Fibroblast of the aortic adventitia (primary cell): ENCODE measurements at regions not wholly inside any gene's neighbourhood (a gene's known extent, or its start where the extent isn't known, plus 50 kb on each side); places are given as distances from the start of the nearest gene placed in this dataset.
A peak's percentile ranks its signal among the peaks of the same experiment; 100 is the strongest.

Source experiments
- DNase-seq: peaks from one replicate; pipeline ENCODE4 v3.0.0-alpha.2; 2010; ENCODE audit warnings: low read depth
- H3K4me3 ChIP-seq: 2 replicates; pipeline ENCODE4 v1.5.1; 2011; ENCODE audit warnings: low read depth, mild to moderate bottlenecking, control low read depth, low read length, moderate library complexity
- TF ChIP-seq, protein P1 (sequence below): IDR thresholded peaks from 2 replicates; pipeline ENCODE4 v1.5.1; 2011; ENCODE audit warnings: mild to moderate bottlenecking, low read length, control low read depth, inconsistent platforms; ENCODE audit not compliant: insufficient read depth

DNA sequence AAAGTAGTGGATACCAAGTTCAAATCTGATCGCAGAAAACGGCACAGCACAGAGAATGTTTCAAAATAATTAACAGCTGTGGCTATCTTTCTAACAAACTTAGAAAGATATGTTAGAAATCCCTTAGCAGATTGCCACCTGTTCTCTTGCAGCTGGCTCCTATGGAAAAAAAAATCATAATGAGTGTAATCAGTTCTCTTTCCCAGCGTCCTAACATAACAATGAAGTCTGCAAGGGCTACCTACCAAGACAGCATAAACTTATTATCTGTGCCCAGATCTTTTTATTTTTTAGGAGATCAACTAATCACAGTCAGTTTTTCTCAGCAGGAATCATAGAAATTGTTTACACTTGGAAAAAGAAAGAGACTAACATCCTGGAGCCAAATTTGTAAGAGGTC, 358.6 kb upstream of the FOXG1 start:
- H3K4me3 ChIP-seq = no peak overlapping the region
- DNase-seq = no peak
- TF ChIP-seq, protein P1, sequence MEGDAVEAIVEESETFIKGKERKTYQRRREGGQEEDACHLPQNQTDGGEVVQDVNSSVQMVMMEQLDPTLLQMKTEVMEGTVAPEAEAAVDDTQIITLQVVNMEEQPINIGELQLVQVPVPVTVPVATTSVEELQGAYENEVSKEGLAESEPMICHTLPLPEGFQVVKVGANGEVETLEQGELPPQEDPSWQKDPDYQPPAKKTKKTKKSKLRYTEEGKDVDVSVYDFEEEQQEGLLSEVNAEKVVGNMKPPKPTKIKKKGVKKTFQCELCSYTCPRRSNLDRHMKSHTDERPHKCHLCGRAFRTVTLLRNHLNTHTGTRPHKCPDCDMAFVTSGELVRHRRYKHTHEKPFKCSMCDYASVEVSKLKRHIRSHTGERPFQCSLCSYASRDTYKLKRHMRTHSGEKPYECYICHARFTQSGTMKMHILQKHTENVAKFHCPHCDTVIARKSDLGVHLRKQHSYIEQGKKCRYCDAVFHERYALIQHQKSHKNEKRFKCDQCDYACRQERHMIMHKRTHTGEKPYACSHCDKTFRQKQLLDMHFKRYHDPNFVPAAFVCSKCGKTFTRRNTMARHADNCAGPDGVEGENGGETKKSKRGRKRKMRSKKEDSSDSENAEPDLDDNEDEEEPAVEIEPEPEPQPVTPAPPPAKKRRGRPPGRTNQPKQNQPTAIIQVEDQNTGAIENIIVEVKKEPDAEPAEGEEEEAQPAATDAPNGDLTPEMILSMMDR = no peak

DNA sequence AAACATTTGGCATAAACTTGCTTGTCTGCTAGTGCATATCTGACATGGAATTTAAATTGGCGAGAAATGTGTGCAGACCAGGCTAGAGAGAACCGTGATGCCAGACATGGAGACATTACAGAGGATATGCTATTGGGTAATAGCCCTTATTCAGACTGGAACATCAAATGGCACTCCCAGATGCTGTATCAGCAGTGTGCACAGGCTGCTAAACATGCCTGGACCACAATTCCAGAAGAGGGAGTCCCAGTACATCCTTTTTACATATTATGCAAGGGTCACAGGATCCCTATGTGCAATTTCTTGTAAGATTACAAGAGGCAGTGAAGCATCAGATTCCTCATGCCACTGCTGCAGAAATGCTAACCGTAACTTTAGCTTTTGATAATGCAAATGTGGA, 354.5 kb upstream of the FOXG1 start:
- peak; percentile 33 for DNase-seq
- TF ChIP-seq, protein P1 = no peak
- no peak overlapping the region for H3K4me3 ChIP-seq

DNA sequence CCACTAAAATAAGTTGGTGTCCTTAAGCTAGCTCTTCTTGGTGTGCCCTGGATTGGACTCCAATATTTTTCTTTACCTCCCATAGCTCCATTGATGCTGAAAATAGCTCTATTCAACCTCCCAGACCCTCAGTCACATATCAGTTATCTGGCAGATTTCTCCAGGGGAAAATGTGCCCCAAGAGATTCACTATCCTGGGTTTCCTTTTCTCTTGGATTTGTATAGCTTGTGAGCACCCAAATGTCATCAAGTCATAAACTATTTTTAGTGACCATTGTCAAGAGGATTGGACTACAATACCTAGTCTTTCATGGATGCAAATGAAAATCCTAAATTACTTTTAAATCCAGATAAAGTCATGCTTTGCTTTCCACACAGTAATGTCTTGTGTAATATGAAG, 339.6 kb upstream of the FOXG1 start:
- DNase-seq = no peak
- no peak overlapping the region for H3K4me3 ChIP-seq
- TF ChIP-seq, protein P1 = no peak

DNA sequence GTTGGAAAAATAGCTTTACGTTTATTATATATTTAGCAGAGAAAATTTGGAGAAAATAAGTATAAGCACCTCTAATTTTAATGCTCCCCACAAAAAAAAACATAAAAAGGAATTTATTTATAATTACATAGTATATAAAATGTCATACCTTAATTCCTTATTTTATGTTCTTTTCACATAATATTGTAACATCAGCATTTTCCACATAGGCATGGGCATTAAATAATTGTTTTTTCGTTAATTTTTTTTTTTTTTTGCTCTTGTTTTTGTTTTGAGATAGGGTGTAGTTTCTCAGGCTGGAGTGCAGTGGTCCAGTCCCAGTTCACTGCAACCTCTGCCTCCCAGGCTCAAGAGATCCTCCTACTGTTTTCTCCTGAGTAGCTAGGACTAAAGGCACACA, 329.8 kb upstream of the FOXG1 start:
- TF ChIP-seq, protein P1 = no peak
- no peak overlapping the region for H3K4me3 ChIP-seq

DNA sequence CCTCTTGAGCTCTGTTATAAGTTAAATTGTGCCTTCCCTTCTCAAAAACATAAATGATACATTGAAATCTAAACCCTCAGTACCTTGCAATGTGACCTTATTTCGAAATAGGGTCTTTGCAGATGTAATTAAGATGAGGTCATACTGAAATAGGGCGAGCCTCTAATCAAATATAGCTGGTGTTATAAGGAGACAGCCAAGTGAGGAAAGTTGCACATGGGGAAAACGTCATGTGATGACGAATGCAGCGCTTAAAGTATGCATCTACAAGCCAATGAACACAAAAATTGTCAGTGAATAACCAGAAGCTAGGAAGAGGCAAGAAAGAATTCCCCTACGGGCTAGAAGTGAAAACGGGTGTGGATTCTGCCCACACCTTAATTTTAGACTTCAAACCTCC, 305.2 kb upstream of the FOXG1 start:
- no peak overlapping the region for H3K4me3 ChIP-seq
- TF ChIP-seq, protein P1 = no peak
- peak; percentile 30 for DNase-seq

More for the DNA sequence above, 329.8 kb upstream of the FOXG1 start:
- no peak for DNase-seq

DNA sequence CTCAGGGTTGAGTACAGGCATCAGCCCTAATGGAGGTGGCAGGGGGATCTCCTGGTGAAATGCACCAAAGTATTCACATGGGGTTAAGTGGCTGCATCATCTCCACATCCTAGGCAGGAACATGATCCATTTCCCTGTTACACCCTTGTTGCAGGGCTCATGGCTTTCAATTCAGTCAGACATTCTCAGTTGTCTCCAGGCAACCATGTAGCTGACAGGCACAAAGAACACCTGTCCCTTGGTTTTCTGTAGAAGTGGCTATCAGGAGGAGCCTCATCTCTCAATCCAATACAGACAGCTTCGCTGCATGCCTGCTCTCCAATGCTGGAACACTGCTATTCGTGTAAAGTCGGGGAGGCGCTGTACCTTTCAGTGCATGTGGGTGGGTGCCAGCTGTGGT, 299.0 kb upstream of the FOXG1 start:
- DNase-seq = no peak
- TF ChIP-seq, protein P1 = no peak
- H3K4me3 ChIP-seq = no peak overlapping the region
